ENCODE measurements at regions not wholly inside any gene's neighbourhood (a gene's known extent, or its start where the extent isn't known, plus 50 kb on each side); places are given as distances from the start of the nearest gene placed in this dataset.

- no peak for DNase-seq (ENCODE audit: low spot score)
- in situ Hi-C loops (cut with MboI; ENCODE audit: low sequenced_read_pairs, unreplicated experiment), result loop anchor here (25.0 kb wide), 1 partner anchor 490 kb away; no protein-coding TSS in a partner anchor
- TF ChIP-seq, protein P1, sequence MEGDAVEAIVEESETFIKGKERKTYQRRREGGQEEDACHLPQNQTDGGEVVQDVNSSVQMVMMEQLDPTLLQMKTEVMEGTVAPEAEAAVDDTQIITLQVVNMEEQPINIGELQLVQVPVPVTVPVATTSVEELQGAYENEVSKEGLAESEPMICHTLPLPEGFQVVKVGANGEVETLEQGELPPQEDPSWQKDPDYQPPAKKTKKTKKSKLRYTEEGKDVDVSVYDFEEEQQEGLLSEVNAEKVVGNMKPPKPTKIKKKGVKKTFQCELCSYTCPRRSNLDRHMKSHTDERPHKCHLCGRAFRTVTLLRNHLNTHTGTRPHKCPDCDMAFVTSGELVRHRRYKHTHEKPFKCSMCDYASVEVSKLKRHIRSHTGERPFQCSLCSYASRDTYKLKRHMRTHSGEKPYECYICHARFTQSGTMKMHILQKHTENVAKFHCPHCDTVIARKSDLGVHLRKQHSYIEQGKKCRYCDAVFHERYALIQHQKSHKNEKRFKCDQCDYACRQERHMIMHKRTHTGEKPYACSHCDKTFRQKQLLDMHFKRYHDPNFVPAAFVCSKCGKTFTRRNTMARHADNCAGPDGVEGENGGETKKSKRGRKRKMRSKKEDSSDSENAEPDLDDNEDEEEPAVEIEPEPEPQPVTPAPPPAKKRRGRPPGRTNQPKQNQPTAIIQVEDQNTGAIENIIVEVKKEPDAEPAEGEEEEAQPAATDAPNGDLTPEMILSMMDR (IDR thresholded peaks at IDR 0.05; ENCODE audit: borderline replicate concordance, control extremely low read depth, extremely low read depth, insufficient read depth, missing control alignments), result no peak
Measured at GRCh38 chr10:63077800-63078199, 55.3 kb upstream of the NRBF2 start.

- in situ Hi-C loops (cut with MboI; ENCODE audit: low sequenced_read_pairs, unreplicated experiment), result no loop called here
- DNase-seq (ENCODE audit: low spot score), result no peak
- TF ChIP-seq, protein P1 (IDR thresholded peaks at IDR 0.05; ENCODE audit: borderline replicate concordance, control extremely low read depth, extremely low read depth, insufficient read depth, missing control alignments), result no peak
Measured at GRCh38 chr10:63072951-63073350, 60.2 kb upstream of the NRBF2 start.

- DNase-seq (ENCODE audit: low spot score), result no peak
- in situ Hi-C loops (cut with MboI; ENCODE audit: low sequenced_read_pairs, unreplicated experiment), result no loop called here
- TF ChIP-seq, protein P1 (IDR thresholded peaks at IDR 0.05; ENCODE audit: borderline replicate concordance, control extremely low read depth, extremely low read depth, insufficient read depth, missing control alignments), result no peak
Measured at GRCh38 chr10:63071145-63071544, 62.0 kb upstream of the NRBF2 start.

GRCh38 chr10:63069318-63069717 is 63.8 kb upstream of the NRBF2 start:
- TF ChIP-seq, protein P1 (IDR thresholded peaks at IDR 0.05; ENCODE audit: borderline replicate concordance, control extremely low read depth, extremely low read depth, insufficient read depth, missing control alignments), result no peak
- no peak for DNase-seq (ENCODE audit: low spot score)
- in situ Hi-C loops (cut with MboI; ENCODE audit: low sequenced_read_pairs, unreplicated experiment), result no loop called here

GRCh38 chr10:63068246-63068645 is 64.9 kb upstream of the NRBF2 start:
- in situ Hi-C loops (cut with MboI; ENCODE audit: low sequenced_read_pairs, unreplicated experiment), result no loop called here
- DNase-seq (ENCODE audit: low spot score), result no peak

DNA sequence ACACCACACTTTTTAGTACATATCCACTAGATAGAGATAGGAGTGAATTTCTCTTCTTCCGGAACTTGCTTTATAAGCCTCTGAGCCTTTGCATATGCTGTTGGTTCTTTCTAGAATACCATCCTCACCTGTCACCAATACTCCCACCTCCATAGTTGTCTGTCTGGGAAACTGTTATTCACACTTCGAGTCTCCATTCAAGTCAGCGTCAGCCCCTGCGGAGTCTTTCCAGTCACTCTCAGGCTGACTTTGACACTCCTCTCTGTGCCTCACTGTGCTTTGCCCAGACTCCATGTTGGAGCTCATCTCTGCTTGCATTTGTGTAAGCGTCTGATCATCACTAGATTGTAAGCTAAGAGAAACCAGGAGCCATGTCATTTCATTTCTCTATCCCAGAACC is 66.5 kb upstream of the NRBF2 start:
- TF ChIP-seq, protein P1 (IDR thresholded peaks at IDR 0.05; ENCODE audit: borderline replicate concordance, control extremely low read depth, extremely low read depth, insufficient read depth, missing control alignments), result no peak
- in situ Hi-C loops (cut with MboI; ENCODE audit: low sequenced_read_pairs, unreplicated experiment), result no loop called here
- DNase-seq (ENCODE audit: low spot score), result no peak

More at GRCh38 chr10:63068246-63068645, 64.9 kb upstream of the NRBF2 start:
- TF ChIP-seq, protein P1 (IDR thresholded peaks at IDR 0.05; ENCODE audit: borderline replicate concordance, control extremely low read depth, extremely low read depth, insufficient read depth, missing control alignments), result no peak

- DNase-seq (ENCODE audit: low spot score), result no peak
- TF ChIP-seq, protein P1 (IDR thresholded peaks at IDR 0.05; ENCODE audit: borderline replicate concordance, control extremely low read depth, extremely low read depth, insufficient read depth, missing control alignments), result no peak
- in situ Hi-C loops (cut with MboI; ENCODE audit: low sequenced_read_pairs, unreplicated experiment), result no loop called here
Measured at GRCh38 chr10:63064706-63065105, 68.4 kb upstream of the NRBF2 start.

Data from GM13976 (cell line).